Upper lobe of left lung (tissue), 4 donors: ENCODE measurements at regions not wholly inside any gene's neighbourhood (a gene's known extent, or its start where the extent isn't known, plus 50 kb on each side); places are given as distances from the start of the nearest gene placed in this dataset.

Source experiments
- CTCF ChIP-seq, 6 experiments: fragments of 450-650 bp in 4 of 6; fragments of 200-600 bp in 2 of 6; sonication (generic) in 2 of 6; IDR thresholded peaks; one replicate each; pipeline ENCODE4 v1.5.1; 2016 to 2019; ENCODE audit warnings: antibody characterized with exemption in 6 of 6
- EP300 ChIP-seq, 4 donors: sonication (generic); formaldehyde crosslinking; IDR thresholded peaks; one replicate each; pipeline ENCODE4 v1.5.1; 2017; ENCODE audit warnings: antibody characterized with exemption in 4 of 4, control low read depth in 2 of 4
- POLR2A ChIP-seq, 4 donors: fragments of 450-650 bp; IDR thresholded peaks; one replicate each; pipeline ENCODE4 v1.5.1; 2016 to 2017; ENCODE audit warnings: antibody characterized with exemption in 4 of 4, mild to moderate bottlenecking in 2 of 4
- POLR2AphosphoS5 ChIP-seq, 2 donors: sonication (generic); formaldehyde crosslinking; IDR thresholded peaks; one replicate each; pipeline ENCODE4 v1.5.1; 2017; ENCODE audit warnings: antibody characterized with exemption in 2 of 2

GRCh38 chr11:57049749-57050148 lies 61.0 kb downstream of the OR5AK2 start:
- TF ChIP-seq POLR2A (IDR thresholded peaks at IDR 0.05) (no peak), CTCF (IDR thresholded peaks at IDR 0.05) (no peak), POLR2AphosphoS5 (IDR thresholded peaks at IDR 0.05) (no peak), EP300 (IDR thresholded peaks at IDR 0.05) (no peak)
